Fibroblast of the conjunctiva (primary cell): ENCODE measurements at regions not wholly inside any gene's neighbourhood (a gene's known extent, or its start where the extent isn't known, plus 50 kb on each side); places are given as distances from the start of the nearest gene placed in this dataset.

Experiments used
- DNase-seq: peaks from one replicate; pipeline ENCODE4 v3.0.0-alpha.2; 2010; ENCODE audit warnings: low read depth

- DNase-seq, result no peak
These were observed 67.9 kb upstream of the MACF1 start for GRCh38 chr1:39136638-39137037.

DNA sequence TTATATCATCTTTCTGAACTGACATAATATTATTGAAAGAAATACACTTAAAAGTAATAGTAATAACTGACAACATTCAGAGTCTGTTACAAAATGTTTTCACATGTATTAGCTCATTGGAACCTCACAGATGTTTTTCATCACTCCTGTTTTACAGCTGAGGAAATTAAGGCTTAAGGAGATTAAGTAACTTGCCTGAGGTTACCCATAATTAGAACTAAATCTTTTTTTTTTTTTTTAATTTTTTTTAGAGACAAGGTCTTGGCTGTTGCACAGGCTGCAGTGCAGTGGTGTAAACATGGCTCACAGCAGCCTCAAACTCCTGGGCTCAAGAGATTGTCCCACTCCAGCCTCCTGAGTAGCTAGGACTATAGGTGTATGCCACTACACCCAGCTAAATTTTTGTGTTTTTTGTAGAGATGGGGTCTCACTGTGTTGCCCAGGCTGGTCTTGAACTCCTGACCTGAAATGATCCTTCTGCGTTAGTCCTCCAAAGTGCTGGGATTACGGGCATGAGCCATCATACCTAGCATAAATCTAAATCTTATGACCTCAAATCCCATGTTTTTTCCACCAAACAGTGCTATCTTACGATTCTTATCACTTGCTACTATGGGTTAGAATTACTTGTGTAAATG is 64.7 kb upstream of the MACF1 start:
- DNase-seq, result no peak

GRCh38 chr1:39141925-39142324 is 62.6 kb upstream of the MACF1 start:
- DNase-seq, result no peak

- DNase-seq, result no peak
These were observed 62.0 kb upstream of the MACF1 start for GRCh38 chr1:39142401-39143060.

- DNase-seq, result no peak
These were observed 59.6 kb upstream of the MACF1 start for GRCh38 chr1:39144924-39145323.

DNA sequence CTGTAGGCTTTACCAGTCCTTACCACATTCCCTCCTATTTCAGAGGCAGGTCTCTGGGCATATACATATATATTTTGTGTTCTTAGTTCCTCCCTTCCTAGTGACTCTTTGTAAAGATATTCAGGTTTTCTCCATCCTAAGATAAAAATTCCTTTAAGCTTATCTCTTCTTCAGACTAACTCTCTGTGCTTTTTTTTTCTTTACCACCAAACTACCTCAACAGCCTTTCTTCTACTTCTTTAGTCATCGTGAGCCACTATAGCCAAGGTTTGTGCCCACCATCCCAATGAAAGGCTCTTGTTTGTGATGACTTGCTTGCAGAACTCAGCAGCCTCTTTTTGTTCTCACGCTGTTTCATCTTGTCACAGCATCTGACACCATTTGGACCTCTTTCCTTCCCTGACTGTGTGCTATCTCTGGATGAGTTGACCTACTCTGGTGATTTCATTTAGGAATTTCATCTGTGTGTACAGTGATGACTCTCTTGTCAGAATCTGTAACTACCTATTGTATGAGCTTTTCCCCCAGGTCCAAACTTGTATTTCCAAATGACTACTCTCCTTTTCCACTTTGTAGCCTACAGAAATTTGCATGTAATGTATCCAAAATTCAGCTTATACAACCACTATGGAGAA is 59.0 kb upstream of the MACF1 start:
- no peak for DNase-seq

- no peak for DNase-seq
These were observed 57.8 kb upstream of the MACF1 start for GRCh38 chr1:39146681-39147080.

- no peak for DNase-seq
These were observed 57.1 kb upstream of the MACF1 start for GRCh38 chr1:39147099-39148025.

DNA sequence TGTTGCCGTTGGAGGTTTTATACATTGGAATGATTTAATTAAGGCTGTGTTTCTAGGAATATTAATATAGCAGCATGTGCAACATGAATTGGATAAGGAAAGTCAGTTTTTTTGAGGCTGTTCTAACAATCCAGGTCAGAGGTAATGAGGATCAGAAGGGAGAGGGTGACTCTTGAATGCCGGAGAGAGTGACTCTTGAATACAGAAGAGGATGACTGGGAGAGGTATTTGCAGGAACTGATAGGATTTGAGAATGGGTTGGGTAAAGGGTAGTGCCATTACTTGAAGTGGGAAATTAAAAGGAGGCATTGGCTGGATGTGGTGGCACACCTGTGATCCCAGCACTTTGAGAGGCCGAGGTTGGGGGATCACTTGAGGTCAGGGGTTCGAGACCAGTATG is 55.6 kb upstream of the MACF1 start:
- no peak for DNase-seq

- no peak for DNase-seq
These were observed 55.0 kb upstream of the MACF1 start for GRCh38 chr1:39149509-39149908.

- no peak for DNase-seq
These were observed 53.7 kb upstream of the MACF1 start for GRCh38 chr1:39150779-39151178.

DNA sequence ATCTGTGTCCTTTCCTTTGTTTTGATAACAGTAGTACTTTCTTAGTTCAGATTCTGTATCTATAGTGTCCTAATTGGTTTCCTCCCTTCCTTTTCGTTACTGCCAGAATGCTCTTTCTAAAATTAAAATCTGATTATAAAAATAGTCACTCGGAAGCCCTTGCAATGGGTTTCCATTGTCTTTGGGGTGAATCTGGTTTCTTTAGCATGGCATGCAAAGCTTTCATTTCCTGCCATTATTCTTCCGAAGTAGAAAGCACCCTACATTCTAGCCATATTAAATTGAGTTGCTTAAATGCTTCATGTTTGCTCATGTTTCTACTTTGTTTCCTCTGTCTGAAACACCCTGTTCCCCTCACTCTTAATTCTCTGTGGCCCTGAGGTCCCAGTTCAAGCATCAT is 53.2 kb upstream of the MACF1 start:
- DNase-seq, result no peak

GRCh38 chr1:39152923-39153322 is 51.6 kb upstream of the MACF1 start:
- DNase-seq, result no peak

- no peak for DNase-seq
These were observed 50.8 kb upstream of the MACF1 start for GRCh38 chr1:39153684-39154083.

GRCh38 chr1:39154553-39155421 is 49.7 kb upstream of the MACF1 start:
- no peak for DNase-seq
